ENCODE measurements at regions not wholly inside any gene's neighbourhood (a gene's known extent, or its start where the extent isn't known, plus 50 kb on each side); places are given as distances from the start of the nearest gene placed in this dataset.

GRCh38 chr10:23692736-23693135, 253.9 kb downstream of the OTUD1 start:
- intact Hi-C loops (cut with micrococcal nuclease): loop anchor here (10.0 kb wide), 1 partner anchor 498 kb away; the partner anchor contains the start of gene PTF1A
- Mint-ChIP-seq H3K36me3 (ENCODE audit: low read depth) (no peaks in the 10 kb centered on the region), H3K27ac (no peak overlapping the region), H3K9me3 (no peaks in the 10 kb centered on the region), H3K4me1 (ENCODE audit: low read depth) (no peaks in the 10 kb centered on the region), H3K4me3 (no peak overlapping the region), H3K27me3 (ENCODE audit: insufficient read depth) (peaks cover 55% of the 10 kb centered on the region)
- DNase-seq (ENCODE audit: low spot score): no peak

- no peaks in the 10 kb centered on the region for H3K9me3 Mint-ChIP-seq
- no peak overlapping the region for H3K27ac Mint-ChIP-seq
- peaks cover 55% of the 10 kb centered on the region for H3K27me3 Mint-ChIP-seq (ENCODE audit: insufficient read depth)
- H3K36me3 Mint-ChIP-seq (ENCODE audit: low read depth): no peaks in the 10 kb centered on the region
- H3K4me3 Mint-ChIP-seq: no peak overlapping the region
- intact Hi-C loops (cut with micrococcal nuclease): loop anchor here (10.0 kb wide), 1 partner anchor 499 kb away; the partner anchor contains the start of gene PTF1A
- no peak for DNase-seq (ENCODE audit: low spot score)
- no peaks in the 10 kb centered on the region for H3K4me1 Mint-ChIP-seq (ENCODE audit: low read depth)
These were observed 254.6 kb downstream of the OTUD1 start for GRCh38 chr10:23693501-23693901.

GRCh38 chr10:23693925-23694324, 255.1 kb downstream of the OTUD1 start:
- intact Hi-C loops (cut with micrococcal nuclease): loop anchor here (10.0 kb wide), 1 partner anchor 499 kb away; the partner anchor contains the start of gene PTF1A
- no peak overlapping the region for H3K4me3 Mint-ChIP-seq

GRCh38 chr10:23694446-23694920, 255.6 kb downstream of the OTUD1 start:
- intact Hi-C loops (cut with micrococcal nuclease): loop anchor here (10.0 kb wide), 1 partner anchor 500 kb away; the partner anchor contains the start of gene PTF1A
- Mint-ChIP-seq H3K27me3 (ENCODE audit: insufficient read depth) (peaks cover 50% of the 10 kb centered on the region), H3K9me3 (no peaks in the 10 kb centered on the region), H3K36me3 (ENCODE audit: low read depth) (no peaks in the 10 kb centered on the region), H3K27ac (no peak overlapping the region), H3K4me1 (ENCODE audit: low read depth) (no peaks in the 10 kb centered on the region), H3K4me3 (no peak overlapping the region)
- DNase-seq (ENCODE audit: low spot score): no peak

More at GRCh38 chr10:23693925-23694324, 255.1 kb downstream of the OTUD1 start:
- Mint-ChIP-seq H3K9me3 (no peaks in the 10 kb centered on the region), H3K4me1 (ENCODE audit: low read depth) (no peaks in the 10 kb centered on the region), H3K36me3 (ENCODE audit: low read depth) (no peaks in the 10 kb centered on the region), H3K27me3 (ENCODE audit: insufficient read depth) (peaks cover 54% of the 10 kb centered on the region), H3K27ac (no peak overlapping the region)
- no peak for DNase-seq (ENCODE audit: low spot score)

- no peaks in the 10 kb centered on the region for H3K9me3 Mint-ChIP-seq
- no peaks in the 10 kb centered on the region for H3K4me1 Mint-ChIP-seq (ENCODE audit: low read depth)
- intact Hi-C loops (cut with micrococcal nuclease): loop anchor here (10.0 kb wide), 1 partner anchor 500 kb away; the partner anchor contains the start of gene PTF1A
- peaks cover 48% of the 10 kb centered on the region for H3K27me3 Mint-ChIP-seq (ENCODE audit: insufficient read depth)
- no peak for DNase-seq (ENCODE audit: low spot score)
- no peak overlapping the region for H3K4me3 Mint-ChIP-seq
- H3K36me3 Mint-ChIP-seq (ENCODE audit: low read depth): no peaks in the 10 kb centered on the region
- no peak overlapping the region for H3K27ac Mint-ChIP-seq
These were observed 256.3 kb downstream of the OTUD1 start for GRCh38 chr10:23694921-23695824.

GRCh38 chr10:23695825-23696420, 257.0 kb downstream of the OTUD1 start:
- H3K27me3 Mint-ChIP-seq (ENCODE audit: insufficient read depth): peaks cover 48% of the 10 kb centered on the region
- H3K4me3 Mint-ChIP-seq: no peak overlapping the region
- DNase-seq (ENCODE audit: low spot score): no peak
- no peaks in the 10 kb centered on the region for H3K4me1 Mint-ChIP-seq (ENCODE audit: low read depth)
- no peak overlapping the region for H3K27ac Mint-ChIP-seq
- intact Hi-C loops (cut with micrococcal nuclease): loop anchor here (10.0 kb wide), 1 partner anchor 501 kb away; the partner anchor contains the start of gene PTF1A
- no peaks in the 10 kb centered on the region for H3K36me3 Mint-ChIP-seq (ENCODE audit: low read depth)
- no peaks in the 10 kb centered on the region for H3K9me3 Mint-ChIP-seq

- intact Hi-C loops (cut with micrococcal nuclease): loop anchor here (10.0 kb wide), 1 partner anchor 502 kb away; the partner anchor contains the start of gene PTF1A
- Mint-ChIP-seq H3K27ac (no peak overlapping the region), H3K9me3 (no peaks in the 10 kb centered on the region), H3K36me3 (ENCODE audit: low read depth) (no peaks in the 10 kb centered on the region), H3K4me3 (no peak overlapping the region), H3K27me3 (ENCODE audit: insufficient read depth) (peaks cover 46% of the 10 kb centered on the region), H3K4me1 (ENCODE audit: low read depth) (no peaks in the 10 kb centered on the region)
- no peak for DNase-seq (ENCODE audit: low spot score)
These were observed 257.6 kb downstream of the OTUD1 start for GRCh38 chr10:23696476-23696875.

- intact Hi-C loops (cut with micrococcal nuclease): loop anchor here (1.0 to 10.0 kb wide), 5 partner anchors 171 to 812 kb away; no protein-coding TSS in a partner anchor
- Mint-ChIP-seq H3K27me3 (ENCODE audit: insufficient read depth) (peaks cover 14% of the 10 kb centered on the region), H3K36me3 (ENCODE audit: low read depth) (no peaks in the 10 kb centered on the region), H3K27ac (no peak overlapping the region), H3K4me1 (ENCODE audit: low read depth) (no peaks in the 10 kb centered on the region), H3K9me3 (no peaks in the 10 kb centered on the region), H3K4me3 (no peak overlapping the region)
- peak; percentile 14 for DNase-seq (ENCODE audit: low spot score)
These were observed 264.1 kb downstream of the OTUD1 start for GRCh38 chr10:23702977-23703414.

- H3K9me3 Mint-ChIP-seq: peaks cover 4% of the 10 kb centered on the region
- H3K36me3 Mint-ChIP-seq (ENCODE audit: low read depth): no peaks in the 10 kb centered on the region
- no peaks in the 10 kb centered on the region for H3K4me1 Mint-ChIP-seq (ENCODE audit: low read depth)
- no peak for DNase-seq (ENCODE audit: low spot score)
- peaks cover 4% of the 10 kb centered on the region for H3K27me3 Mint-ChIP-seq (ENCODE audit: insufficient read depth)
- H3K27ac Mint-ChIP-seq: no peak overlapping the region
- H3K4me3 Mint-ChIP-seq: no peak overlapping the region
- intact Hi-C loops (cut with micrococcal nuclease): no loop called here
These were observed 276.5 kb downstream of the OTUD1 start for GRCh38 chr10:23715363-23715762.

- Mint-ChIP-seq H3K27me3 (ENCODE audit: insufficient read depth) (peaks cover 2% of the 10 kb centered on the region), H3K4me3 (no peak overlapping the region), H3K4me1 (ENCODE audit: low read depth) (no peaks in the 10 kb centered on the region), H3K9me3 (peaks cover 4% of the 10 kb centered on the region), H3K36me3 (ENCODE audit: low read depth) (no peaks in the 10 kb centered on the region), H3K27ac (no peak overlapping the region)
- intact Hi-C loops (cut with micrococcal nuclease): no loop called here
- no peak for DNase-seq (ENCODE audit: low spot score)
These were observed 279.0 kb downstream of the OTUD1 start for GRCh38 chr10:23717913-23718312.

- intact Hi-C loops (cut with micrococcal nuclease): no loop called here
- Mint-ChIP-seq H3K4me1 (ENCODE audit: low read depth) (no peaks in the 10 kb centered on the region), H3K9me3 (peaks cover 4% of the 10 kb centered on the region), H3K27me3 (ENCODE audit: insufficient read depth) (peaks cover 4% of the 10 kb centered on the region), H3K36me3 (ENCODE audit: low read depth) (no peaks in the 10 kb centered on the region), H3K4me3 (no peak overlapping the region), H3K27ac (no peak overlapping the region)
- DNase-seq (ENCODE audit: low spot score): no peak
These were observed 280.1 kb downstream of the OTUD1 start for GRCh38 chr10:23718946-23719345.

- Mint-ChIP-seq H3K27ac (no peak overlapping the region), H3K36me3 (ENCODE audit: low read depth) (no peaks in the 10 kb centered on the region), H3K4me3 (no peak overlapping the region), H3K4me1 (ENCODE audit: low read depth) (no peaks in the 10 kb centered on the region), H3K27me3 (ENCODE audit: insufficient read depth) (peaks cover 2% of the 10 kb centered on the region), H3K9me3 (no peaks in the 10 kb centered on the region)
- intact Hi-C loops (cut with micrococcal nuclease): no loop called here
- DNase-seq (ENCODE audit: low spot score): no peak
These were observed 284.9 kb downstream of the OTUD1 start for GRCh38 chr10:23723796-23724195.

GRCh38 chr10:23725548-23725947, 286.7 kb downstream of the OTUD1 start:
- Mint-ChIP-seq H3K4me3 (no peak overlapping the region), H3K36me3 (ENCODE audit: low read depth) (no peaks in the 10 kb centered on the region), H3K4me1 (ENCODE audit: low read depth) (no peaks in the 10 kb centered on the region), H3K9me3 (no peaks in the 10 kb centered on the region), H3K27me3 (ENCODE audit: insufficient read depth) (peaks cover 2% of the 10 kb centered on the region), H3K27ac (no peak overlapping the region)
- intact Hi-C loops (cut with micrococcal nuclease): no loop called here
- no peak for DNase-seq (ENCODE audit: low spot score)
